ACC112 (cell line): ENCODE measurements at regions not wholly inside any gene's neighbourhood (a gene's known extent, or its start where the extent isn't known, plus 50 kb on each side); places are given as distances from the start of the nearest gene placed in this dataset.

Experiments used
- H2AFZ ChIP-seq: fragments of 200-600 bp; sonication (generic); one replicate; pipeline ENCODE4 v1.6.0; 2017; ENCODE audit warnings: antibody characterized with exemption, low read length; ENCODE audit not compliant: unreplicated experiment
- H3K27ac ChIP-seq: fragments of 200-600 bp; sonication (generic); 2 replicates; pipeline ENCODE4 v1.5.1; 2014; ENCODE audit warnings: low read depth, mild to moderate bottlenecking, antibody characterized with exemption, low read length, moderate library complexity
- H3K27me3 ChIP-seq: fragments of 200-600 bp; sonication (generic); 2 replicates; pipeline ENCODE4 v1.6.1; 2014; ENCODE audit warnings: mild to moderate bottlenecking, antibody characterized with exemption, low read length, moderate library complexity, mixed read lengths; ENCODE audit not compliant: insufficient read depth
- H3K36me3 ChIP-seq: fragments of 200-600 bp; sonication (generic); 2 replicates; pipeline ENCODE4 v1.6.1; 2016; ENCODE audit warnings: mild to moderate bottlenecking, antibody characterized with exemption, low read length, moderate library complexity, mixed read lengths; ENCODE audit not compliant: insufficient read depth
- H3K4me1 ChIP-seq: fragments of 200-600 bp; sonication (generic); one replicate; pipeline ENCODE4 v1.6.1; 2016; ENCODE audit warnings: low read length, mixed read lengths; ENCODE audit not compliant: insufficient read depth, unreplicated experiment, control insufficient read depth
- H3K4me3 ChIP-seq: fragments of 200-600 bp; sonication (generic); 2 replicates; pipeline ENCODE4 v1.5.1; 2014; ENCODE audit warnings: mild to moderate bottlenecking, low read depth, low read length
- H3K79me2 ChIP-seq: fragments of 200-600 bp; sonication (generic); one replicate; pipeline ENCODE4 v1.6.0; 2016; ENCODE audit warnings: low read length; ENCODE audit not compliant: control insufficient read depth, unreplicated experiment, insufficient read depth

DNA sequence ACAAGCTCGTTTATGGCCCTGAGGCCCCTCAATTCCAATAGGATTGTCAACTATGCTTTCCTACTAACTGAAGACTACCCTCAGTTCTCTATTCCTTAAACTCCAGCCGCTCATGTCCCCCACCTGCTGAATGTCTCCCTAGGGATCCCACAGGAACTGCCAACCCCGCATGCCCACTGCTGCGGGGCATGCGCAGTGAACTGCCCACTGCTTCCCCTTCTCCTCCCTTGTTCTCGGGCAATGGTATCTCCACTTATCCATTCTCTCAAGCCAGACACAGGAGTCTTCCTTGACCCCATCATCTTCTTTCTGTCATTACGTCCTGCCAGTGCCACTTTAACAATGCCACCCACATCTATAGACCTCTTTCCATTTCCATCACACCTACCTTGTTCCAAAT, 90.0 kb downstream of the FGF18 start:
- Histone ChIP-seq H3K79me2 (no peaks in the 10 kb centered on the region), H3K36me3 (no peaks in the 10 kb centered on the region), H3K4me3 (no peak overlapping the region), H3K4me1 (no peaks in the 10 kb centered on the region), H3K27me3 (no peaks in the 10 kb centered on the region), H2AFZ (no peak overlapping the region), H3K27ac (no peak overlapping the region)

DNA sequence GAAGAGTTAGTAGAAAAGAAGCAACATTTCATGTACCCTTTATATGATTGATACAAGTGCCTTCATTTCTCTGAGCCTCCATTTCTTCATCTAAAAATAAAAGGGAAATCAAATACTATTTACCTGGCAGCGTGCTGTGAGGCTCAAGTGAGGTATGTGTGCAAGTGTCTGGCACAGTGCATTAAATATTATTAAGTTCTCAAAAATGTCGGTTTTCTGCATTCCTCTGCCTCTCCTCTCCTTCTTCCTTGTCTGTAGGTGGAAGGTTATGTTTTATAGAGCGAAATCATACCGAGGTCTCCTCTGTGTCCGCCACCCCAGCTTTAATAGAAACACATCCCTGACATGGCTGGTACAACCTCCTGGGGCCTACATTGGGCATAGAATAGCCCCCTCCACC, 93.0 kb downstream of the FGF18 start:
- H3K27ac ChIP-seq = no peak overlapping the region
- no peaks in the 10 kb centered on the region for H3K36me3 ChIP-seq
- no peaks in the 10 kb centered on the region for H3K79me2 ChIP-seq
- no peaks in the 10 kb centered on the region for H3K4me1 ChIP-seq
- H2AFZ ChIP-seq = no peak overlapping the region
- no peak overlapping the region for H3K4me3 ChIP-seq
- no peaks in the 10 kb centered on the region for H3K27me3 ChIP-seq

DNA sequence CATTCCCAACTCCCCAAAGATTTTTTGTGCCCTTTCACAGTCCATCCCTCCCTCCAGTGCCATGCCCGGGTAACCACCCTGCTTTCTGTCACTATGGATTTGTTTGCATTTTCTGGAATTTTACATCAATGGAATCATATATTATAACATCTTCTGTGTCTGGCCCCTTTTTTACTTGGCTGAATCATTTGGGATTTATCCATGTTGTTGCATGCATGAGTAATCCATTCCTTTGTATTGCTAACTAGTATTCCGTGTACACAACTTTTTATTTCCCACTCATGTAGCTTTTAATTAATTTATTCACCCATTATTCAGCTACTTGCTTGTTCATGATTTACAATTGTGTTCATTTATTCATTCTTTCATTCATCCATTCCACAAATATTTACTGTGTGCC, 94.1 kb downstream of the FGF18 start:
- H3K4me1 ChIP-seq = no peaks in the 10 kb centered on the region
- no peaks in the 10 kb centered on the region for H3K27me3 ChIP-seq
- H3K36me3 ChIP-seq = no peaks in the 10 kb centered on the region
- H3K4me3 ChIP-seq = no peak overlapping the region
- H2AFZ ChIP-seq = no peak overlapping the region
- no peak overlapping the region for H3K27ac ChIP-seq
- H3K79me2 ChIP-seq = no peaks in the 10 kb centered on the region

DNA sequence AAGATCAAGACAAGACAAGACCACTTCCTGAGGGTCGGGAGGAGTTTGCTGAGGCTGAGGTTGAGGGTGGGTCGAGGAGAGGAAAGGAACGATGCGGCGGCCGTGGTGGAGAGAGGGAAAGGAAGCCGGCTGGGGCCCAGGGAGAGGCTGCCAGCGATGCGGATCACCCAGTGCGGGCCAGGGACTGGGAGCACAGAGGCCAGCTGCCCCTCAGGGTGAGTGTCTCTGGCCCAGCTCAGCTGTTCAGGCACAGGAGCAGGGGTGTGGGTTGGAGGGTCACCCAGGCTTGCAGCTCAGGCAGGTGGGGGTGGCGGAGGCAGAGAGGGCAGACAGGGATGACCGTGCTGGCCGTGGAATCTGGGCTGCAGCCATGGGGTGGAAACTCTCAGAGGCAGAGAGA, 99.5 kb downstream of the FGF18 start:
- Histone ChIP-seq H3K4me1 (peaks cover 26% of the 10 kb centered on the region), H2AFZ (no peak overlapping the region), H3K79me2 (no peaks in the 10 kb centered on the region), H3K27ac (no peak overlapping the region), H3K27me3 (no peaks in the 10 kb centered on the region), H3K36me3 (no peaks in the 10 kb centered on the region), H3K4me3 (no peak overlapping the region)

DNA sequence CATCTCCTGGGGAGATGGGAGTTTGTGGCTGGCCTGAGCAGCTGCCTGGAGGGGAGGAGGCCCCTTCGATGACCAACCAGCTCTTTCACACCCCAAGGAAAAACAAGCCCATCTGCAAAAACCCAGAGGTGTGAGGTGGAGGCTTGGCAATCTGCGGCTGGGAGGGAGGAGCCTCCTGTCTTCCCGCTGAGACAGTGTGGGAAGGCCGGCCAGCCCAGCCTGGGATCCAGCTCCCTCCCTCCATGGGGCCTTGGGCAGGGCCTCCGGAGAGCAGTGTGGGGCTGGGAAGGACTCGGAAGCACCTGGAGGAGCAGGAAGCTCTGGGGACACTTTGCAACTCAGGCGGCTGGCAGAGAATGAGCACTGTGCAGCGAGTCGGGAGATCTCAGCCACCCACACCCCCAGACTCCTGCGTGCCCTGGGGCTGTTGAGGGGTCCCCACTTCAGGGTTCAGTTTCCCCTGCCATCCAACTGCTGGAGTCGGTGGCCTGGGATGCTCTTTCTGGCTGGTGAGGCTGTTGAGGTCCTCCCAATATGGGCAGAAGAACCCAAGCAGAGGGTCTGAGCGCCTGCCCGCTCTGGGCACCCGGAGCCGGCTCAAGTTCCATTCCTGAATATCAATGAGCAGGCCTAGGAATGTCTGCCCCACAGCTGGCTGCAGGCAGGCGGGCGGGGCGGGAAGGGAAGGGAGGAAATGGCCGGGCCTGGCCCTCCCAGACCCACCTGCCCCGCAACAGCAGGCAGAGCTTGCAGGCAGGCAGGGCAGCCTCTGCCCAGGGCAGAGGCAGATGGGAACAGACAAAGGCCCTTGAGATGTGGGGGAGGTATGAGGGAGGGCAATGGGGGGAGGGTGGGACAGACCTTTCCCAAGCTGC, 101.1 kb downstream of the FGF18 start:
- Histone ChIP-seq H3K36me3 (no peaks in the 10 kb centered on the region), H3K4me3 (no peak overlapping the region), H3K27ac (peak overlapping the region; percentile 74), H3K27me3 (no peaks in the 10 kb centered on the region), H3K79me2 (no peaks in the 10 kb centered on the region), H2AFZ (no peak overlapping the region), H3K4me1 (peaks cover 26% of the 10 kb centered on the region)

DNA sequence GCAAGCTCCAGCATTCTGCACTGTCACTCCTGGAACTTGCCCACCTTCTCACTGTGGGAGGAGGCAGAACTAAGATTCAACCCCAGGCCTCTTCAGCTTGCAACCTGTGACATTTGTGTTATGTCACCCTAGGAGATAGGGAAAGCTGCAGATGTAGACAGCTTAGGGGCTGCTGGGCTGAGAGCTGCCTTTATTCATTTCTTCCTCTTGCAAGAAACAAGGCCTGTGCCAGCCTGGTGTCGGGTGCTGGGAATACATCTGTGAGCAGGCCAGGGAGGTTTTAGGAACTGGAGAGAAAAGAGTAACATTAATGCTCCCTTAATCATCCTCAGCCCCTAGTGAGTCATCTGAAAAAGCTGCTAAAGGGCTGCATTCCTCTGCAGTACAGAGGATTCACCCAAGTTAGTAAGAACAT, 101.8 kb downstream of the FGF18 start:
- peaks cover 26% of the 10 kb centered on the region for H3K4me1 ChIP-seq
- H3K79me2 ChIP-seq = no peaks in the 10 kb centered on the region
- no peak overlapping the region for H3K4me3 ChIP-seq
- H2AFZ ChIP-seq = peak overlapping the region; percentile 66
- no peaks in the 10 kb centered on the region for H3K27me3 ChIP-seq
- H3K36me3 ChIP-seq = no peaks in the 10 kb centered on the region
- H3K27ac ChIP-seq = peak overlapping the region; percentile 74

DNA sequence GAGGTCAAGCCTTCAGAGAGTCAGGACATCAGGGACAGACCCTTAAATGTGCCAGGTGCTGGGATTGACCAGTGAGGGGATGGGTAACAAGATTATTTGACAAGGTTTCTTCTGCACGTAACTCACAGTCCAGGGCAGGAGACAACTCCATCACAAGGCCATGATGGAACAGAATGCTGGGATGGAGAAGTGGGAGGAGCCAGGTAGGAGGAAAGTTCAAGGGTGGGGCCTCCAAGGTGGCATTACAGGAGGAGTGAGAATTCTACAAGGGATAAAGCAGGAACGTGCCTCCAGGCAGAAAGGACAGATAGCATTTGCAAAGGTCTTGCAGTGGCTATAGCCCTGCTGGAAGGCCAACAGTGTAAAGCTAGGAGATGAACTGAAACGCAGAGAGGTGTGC, 102.2 kb downstream of the FGF18 start:
- peak overlapping the region; percentile 66 for H2AFZ ChIP-seq
- peak overlapping the region; percentile 74 for H3K27ac ChIP-seq
- H3K4me3 ChIP-seq = no peak overlapping the region
- H3K4me1 ChIP-seq = peaks cover 26% of the 10 kb centered on the region
- H3K27me3 ChIP-seq = no peaks in the 10 kb centered on the region
- no peaks in the 10 kb centered on the region for H3K36me3 ChIP-seq
- H3K79me2 ChIP-seq = no peaks in the 10 kb centered on the region

DNA sequence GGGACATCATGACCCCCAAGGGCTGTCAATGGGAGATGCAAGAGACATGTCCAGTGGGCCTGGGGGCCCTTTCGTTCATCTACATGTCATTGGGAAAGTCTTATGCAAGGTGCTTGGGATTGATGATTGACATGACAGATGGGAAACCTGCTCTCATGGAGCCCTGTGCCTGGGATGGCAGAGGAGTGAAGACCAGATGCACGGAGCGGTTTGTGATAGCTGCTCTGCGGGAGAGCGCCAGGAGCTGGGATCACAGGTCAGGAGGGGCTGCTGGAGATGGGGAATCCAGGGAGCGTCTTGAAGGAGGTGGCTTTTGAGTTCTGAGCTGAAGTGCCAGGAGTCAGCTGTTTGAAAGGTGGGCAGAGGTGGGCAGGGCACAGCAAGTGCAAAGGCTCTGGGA, 104.3 kb downstream of the FGF18 start:
- Histone ChIP-seq H3K27me3 (no peaks in the 10 kb centered on the region), H2AFZ (no peak overlapping the region), H3K4me3 (no peak overlapping the region), H3K4me1 (peaks cover 26% of the 10 kb centered on the region), H3K79me2 (no peaks in the 10 kb centered on the region), H3K36me3 (no peaks in the 10 kb centered on the region), H3K27ac (no peak overlapping the region)

DNA sequence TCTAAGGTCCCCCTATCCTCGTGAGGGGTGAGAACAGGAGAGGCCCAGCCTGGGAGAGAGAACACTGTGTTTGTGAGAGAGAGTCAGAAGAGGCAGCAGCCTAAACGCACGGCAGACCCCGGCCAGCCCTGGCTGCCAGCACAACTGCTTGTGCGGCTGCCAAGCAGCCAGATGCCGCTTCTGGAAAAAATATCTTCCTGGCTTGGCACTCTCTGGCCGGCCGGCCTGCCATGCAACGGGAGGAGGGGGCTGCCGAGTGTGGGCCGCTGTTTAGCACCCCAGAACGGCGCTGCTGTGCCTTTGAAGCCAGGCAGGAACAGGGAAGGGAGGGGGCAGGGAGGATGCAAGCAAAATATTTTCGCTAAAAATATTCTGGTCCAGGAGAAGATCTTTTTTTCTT, 105.0 kb downstream of the FGF18 start:
- H3K36me3 ChIP-seq = no peaks in the 10 kb centered on the region
- H2AFZ ChIP-seq = no peak overlapping the region
- H3K27me3 ChIP-seq = no peaks in the 10 kb centered on the region
- no peak overlapping the region for H3K4me3 ChIP-seq
- H3K4me1 ChIP-seq = peaks cover 26% of the 10 kb centered on the region
- H3K27ac ChIP-seq = no peak overlapping the region
- no peaks in the 10 kb centered on the region for H3K79me2 ChIP-seq

DNA sequence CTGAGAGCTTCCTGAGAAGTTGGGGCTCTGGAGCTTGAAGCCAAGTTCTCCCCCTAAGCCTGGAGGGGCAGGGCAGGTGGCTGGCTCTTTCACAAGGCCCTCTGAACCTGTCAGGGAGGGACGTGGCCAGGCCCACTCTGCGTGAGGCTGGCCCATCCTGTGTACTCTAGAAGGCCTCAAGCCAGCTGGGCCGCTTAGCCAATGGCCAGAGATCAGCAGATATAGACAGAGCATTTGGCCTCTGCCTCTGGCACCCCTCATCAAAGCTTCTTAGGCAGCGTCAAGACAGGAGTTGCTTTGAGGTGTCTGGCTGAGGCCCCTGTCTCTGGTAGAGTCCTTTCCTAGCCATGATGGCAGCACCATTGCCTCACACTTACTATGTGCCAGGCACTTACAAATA, 105.6 kb downstream of the FGF18 start:
- H3K36me3 ChIP-seq = no peaks in the 10 kb centered on the region
- H3K27me3 ChIP-seq = no peaks in the 10 kb centered on the region
- peaks cover 23% of the 10 kb centered on the region for H3K4me1 ChIP-seq
- H2AFZ ChIP-seq = no peak overlapping the region
- no peaks in the 10 kb centered on the region for H3K79me2 ChIP-seq
- no peak overlapping the region for H3K4me3 ChIP-seq
- H3K27ac ChIP-seq = no peak overlapping the region

DNA sequence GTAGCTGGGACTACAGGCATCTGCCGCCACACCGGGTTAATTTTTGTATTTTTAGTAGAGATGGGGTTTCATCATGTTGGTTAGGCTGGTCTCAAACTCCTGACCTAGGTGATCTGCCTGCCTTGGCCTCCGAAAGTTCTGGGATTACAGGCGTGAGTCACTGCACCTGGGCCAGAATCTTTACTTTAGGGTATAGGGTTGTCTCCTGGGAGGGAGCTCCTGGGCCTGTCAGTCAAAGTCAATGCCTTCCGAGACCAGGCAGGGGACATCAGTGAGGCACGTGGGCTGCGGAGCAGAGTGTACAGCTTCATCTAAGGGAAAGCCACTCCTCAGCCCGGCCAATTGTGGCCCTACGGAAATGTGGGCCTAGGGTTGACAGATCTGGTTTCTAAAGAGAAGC, 108.6 kb downstream of the FGF18 start:
- no peak overlapping the region for H2AFZ ChIP-seq
- H3K4me1 ChIP-seq = no peaks in the 10 kb centered on the region
- H3K27ac ChIP-seq = no peak overlapping the region
- no peaks in the 10 kb centered on the region for H3K79me2 ChIP-seq
- H3K27me3 ChIP-seq = no peaks in the 10 kb centered on the region
- H3K4me3 ChIP-seq = no peak overlapping the region
- no peaks in the 10 kb centered on the region for H3K36me3 ChIP-seq
